Gastrocnemius medialis (tissue), 4 donors: ENCODE measurements at regions not wholly inside any gene's neighbourhood (a gene's known extent, or its start where the extent isn't known, plus 50 kb on each side); places are given as distances from the start of the nearest gene placed in this dataset.

Source experiments
- ATAC-seq, 2 donors: fragments of 150-250 bp; one replicate each; pipeline ENCODE4 v1.9.1; 2016
- DNase-seq, 2 donors: peaks; one replicate each; pipeline ENCODE4 v3.0.0-alpha.2; 2019
- H3K27ac ChIP-seq, 4 donors: fragments of 200-600 bp; sonication (generic); 1 replicate in 1 of 4; 2 replicates in 3 of 4; pipeline ENCODE4 v1.5.1; 2016 to 2018; ENCODE audit warnings: mild to moderate bottlenecking in 2 of 4, moderate library complexity in 1 of 4
- H3K27me3 ChIP-seq, 3 donors: fragments of 200-600 bp; sonication (generic) in 2 of 3; 1 replicate in 1 of 3; 2 replicates in 2 of 3; pipeline versions ENCODE4 v1.5.1 to v1.6.0; 2016 to 2019; ENCODE audit warnings: mild to moderate bottlenecking in 1 of 3, moderate library complexity in 1 of 3
- H3K36me3 ChIP-seq, 2 donors: fragments of 200-600 bp; sonication (generic) in 1 of 2; one replicate each; pipeline ENCODE4 v1.5.1; 2017 to 2018
- H3K4me1 ChIP-seq, 2 donors: fragments of 200-600 bp; sonication (generic) in 1 of 2; one replicate each; pipeline ENCODE4 v1.5.1; 2016 to 2017; ENCODE audit warnings: mild to moderate bottlenecking in 2 of 2
- H3K4me3 ChIP-seq, 4 donors: fragments of 200-600 bp; sonication (generic) in 3 of 4; 1 replicate in 1 of 4; 2 replicates in 3 of 4; pipeline ENCODE4 v1.5.1; 2016 to 2019; ENCODE audit warnings: mild to moderate bottlenecking in 2 of 4
- H3K9me3 ChIP-seq, 3 donors: fragments of 200-600 bp; sonication (generic) in 2 of 3; 1 replicate in 1 of 3; 2 replicates in 2 of 3; pipeline ENCODE4 v1.5.1; 2016 to 2019
- POLR2A ChIP-seq, 2 donors: fragments of 450-650 bp; IDR thresholded peaks; one replicate each; pipeline ENCODE4 v1.6.1; 2017; ENCODE audit warnings: antibody characterized with exemption in 2 of 2, mild to moderate bottlenecking in 2 of 2, moderate library complexity in 2 of 2
- in situ Hi-C, 4 donors: fragments of 200-750 bp; cut with MboI; loops; one replicate each; pipeline versions ENCODE4 v1.15.0 to v1.8.0; 2017; ENCODE audit warnings: low sequenced_read_pairs in 4 of 4
- intact Hi-C: fragments of 100-400 bp; cut with DNase I; formaldehyde crosslinking; loops from one replicate; pipeline ENCODE4 v1.15.1; 2023; ENCODE audit warnings: low total_unique reads
- TF ChIP-seq, protein P1 (sequence below), 5 experiments: fragments of 450-650 bp in 3 of 5; fragments of 200-600 bp in 2 of 5; sonication (generic) in 2 of 5; IDR thresholded peaks in 4 of 5; conservative IDR thresholded peaks in 1 of 5; 1 replicate in 4 of 5; 2 replicates in 1 of 5; pipeline ENCODE4 v1.5.1; 2016 to 2019; ENCODE audit warnings: antibody characterized with exemption in 5 of 5, mild to moderate bottlenecking in 3 of 5, moderate library complexity in 3 of 5

DNA sequence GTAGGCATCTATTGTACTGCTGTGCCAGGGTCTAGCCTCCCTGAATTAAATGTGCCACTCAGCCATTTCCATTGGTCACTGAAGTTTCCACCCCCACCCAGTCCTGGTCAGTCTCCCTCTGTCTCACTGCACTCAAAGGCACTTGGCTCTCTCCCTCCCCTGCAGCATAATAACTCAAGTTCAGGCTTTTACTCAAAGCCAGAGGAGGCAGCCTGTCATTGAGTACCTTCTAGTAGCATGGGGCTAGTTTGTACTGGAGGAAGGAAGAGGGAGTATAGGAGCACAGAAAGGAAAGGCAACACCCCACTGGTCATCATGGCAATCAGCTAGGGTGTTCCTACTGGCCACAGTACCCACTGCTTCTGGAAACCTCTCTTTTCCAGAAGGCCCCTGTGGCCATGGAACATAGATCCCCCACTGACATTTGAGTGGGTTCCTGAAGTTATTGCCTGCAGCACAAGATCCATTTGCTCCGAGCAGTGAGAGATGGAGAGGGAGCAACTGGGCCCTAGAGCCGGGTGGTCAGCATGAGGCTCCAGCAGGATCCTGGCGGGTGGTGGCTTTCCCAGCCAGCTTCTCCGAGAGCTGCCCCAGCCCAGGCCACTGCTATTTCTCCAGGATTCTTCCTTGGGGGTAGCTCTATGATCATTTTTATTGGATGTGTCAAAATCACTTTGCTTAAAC, 89.9 kb upstream of the CPEB4 start:
- Histone ChIP-seq H3K27me3 (no peaks in the 10 kb centered on the region), H3K4me3 (no peak overlapping the region), H3K4me1 (no peaks in the 10 kb centered on the region), H3K36me3 (no peaks in the 10 kb centered on the region), H3K27ac (no peak overlapping the region), H3K9me3 (no peaks in the 10 kb centered on the region)
- TF ChIP-seq, protein P1, sequence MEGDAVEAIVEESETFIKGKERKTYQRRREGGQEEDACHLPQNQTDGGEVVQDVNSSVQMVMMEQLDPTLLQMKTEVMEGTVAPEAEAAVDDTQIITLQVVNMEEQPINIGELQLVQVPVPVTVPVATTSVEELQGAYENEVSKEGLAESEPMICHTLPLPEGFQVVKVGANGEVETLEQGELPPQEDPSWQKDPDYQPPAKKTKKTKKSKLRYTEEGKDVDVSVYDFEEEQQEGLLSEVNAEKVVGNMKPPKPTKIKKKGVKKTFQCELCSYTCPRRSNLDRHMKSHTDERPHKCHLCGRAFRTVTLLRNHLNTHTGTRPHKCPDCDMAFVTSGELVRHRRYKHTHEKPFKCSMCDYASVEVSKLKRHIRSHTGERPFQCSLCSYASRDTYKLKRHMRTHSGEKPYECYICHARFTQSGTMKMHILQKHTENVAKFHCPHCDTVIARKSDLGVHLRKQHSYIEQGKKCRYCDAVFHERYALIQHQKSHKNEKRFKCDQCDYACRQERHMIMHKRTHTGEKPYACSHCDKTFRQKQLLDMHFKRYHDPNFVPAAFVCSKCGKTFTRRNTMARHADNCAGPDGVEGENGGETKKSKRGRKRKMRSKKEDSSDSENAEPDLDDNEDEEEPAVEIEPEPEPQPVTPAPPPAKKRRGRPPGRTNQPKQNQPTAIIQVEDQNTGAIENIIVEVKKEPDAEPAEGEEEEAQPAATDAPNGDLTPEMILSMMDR (IDR thresholded peaks at IDR 0.05 in 4 of 5, conservative IDR thresholded peaks at IDR 0.05 in 1 of 5): no peak
- TF ChIP-seq POLR2A (IDR thresholded peaks at IDR 0.05): no peak
- ATAC-seq: no peak
- DNase-seq: no peak
- in situ Hi-C loops: no loop called here
- intact Hi-C loops: no loop called here

GRCh38 chr5:173800340-173800739, 87.8 kb upstream of the CPEB4 start:
- Histone ChIP-seq H3K27ac (no peak overlapping the region), H3K9me3 (no peaks in the 10 kb centered on the region), H3K4me3 (no peak overlapping the region), H3K4me1 (no peaks in the 10 kb centered on the region), H3K36me3 (no peaks in the 10 kb centered on the region), H3K27me3 (no peaks in the 10 kb centered on the region)
- TF ChIP-seq POLR2A (IDR thresholded peaks at IDR 0.05): no peak
- TF ChIP-seq, protein P1 (IDR thresholded peaks at IDR 0.05 in 4 of 5, conservative IDR thresholded peaks at IDR 0.05 in 1 of 5): no peak
- intact Hi-C loops (no loop called here), in situ Hi-C loops (no loop called here)
- no peak for ATAC-seq
- no peak for DNase-seq

- no peak overlapping the region for H3K27ac ChIP-seq
- DNase-seq (no peak), ATAC-seq (no peak)
- no peaks in the 10 kb centered on the region for H3K27me3 ChIP-seq
- in situ Hi-C loops: no loop called here
- H3K36me3 ChIP-seq: no peaks in the 10 kb centered on the region
- no peaks in the 10 kb centered on the region for H3K9me3 ChIP-seq
- TF ChIP-seq, protein P1 (IDR thresholded peaks at IDR 0.05 in 4 of 5, conservative IDR thresholded peaks at IDR 0.05 in 1 of 5): no peak
- TF ChIP-seq POLR2A (IDR thresholded peaks at IDR 0.05): no peak
- no peak overlapping the region for H3K4me3 ChIP-seq
- H3K4me1 ChIP-seq: no peaks in the 10 kb centered on the region
- intact Hi-C loops: no loop called here
Observed at GRCh38 chr5:173801006-173801405, 87.1 kb upstream of the CPEB4 start.

DNA sequence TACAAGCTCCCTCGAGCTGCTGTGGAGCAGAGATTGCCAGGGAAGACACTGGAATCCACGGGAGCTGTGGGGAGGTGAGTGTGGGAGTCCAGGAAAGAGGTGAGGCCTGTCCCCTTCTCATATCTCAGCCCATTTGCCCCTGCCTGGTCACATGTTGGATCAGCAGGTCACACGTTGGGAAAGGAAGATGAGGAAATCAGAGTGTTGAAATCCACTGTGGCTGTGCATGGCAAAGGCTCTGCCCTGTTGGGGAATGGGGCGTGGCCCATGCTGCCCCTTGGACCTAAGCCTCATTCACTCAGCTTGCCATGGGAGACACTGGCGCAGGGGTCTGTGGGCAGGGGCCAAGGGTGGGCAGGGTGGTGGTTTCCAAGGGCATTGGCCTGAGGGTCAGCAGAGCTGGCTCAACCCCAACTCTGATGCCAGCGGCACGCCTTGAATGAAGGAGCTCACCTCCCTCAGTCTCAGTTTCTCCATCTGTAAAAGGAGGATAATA, 85.4 kb upstream of the CPEB4 start:
- H3K27ac ChIP-seq: no peak overlapping the region
- DNase-seq: peak; percentile 35 to 81
- no peaks in the 10 kb centered on the region for H3K36me3 ChIP-seq
- intact Hi-C loops (no loop called here), in situ Hi-C loops (no loop called here)
- H3K4me1 ChIP-seq: no peaks in the 10 kb centered on the region
- no peaks in the 10 kb centered on the region for H3K9me3 ChIP-seq
- peak; percentile 83 to 94 for ATAC-seq
- H3K27me3 ChIP-seq: no peaks in the 10 kb centered on the region
- no peak overlapping the region for H3K4me3 ChIP-seq
- TF ChIP-seq, protein P1 (IDR thresholded peaks at IDR 0.05 in 4 of 5, conservative IDR thresholded peaks at IDR 0.05 in 1 of 5): no peak
- TF ChIP-seq POLR2A (IDR thresholded peaks at IDR 0.05): no peak

DNA sequence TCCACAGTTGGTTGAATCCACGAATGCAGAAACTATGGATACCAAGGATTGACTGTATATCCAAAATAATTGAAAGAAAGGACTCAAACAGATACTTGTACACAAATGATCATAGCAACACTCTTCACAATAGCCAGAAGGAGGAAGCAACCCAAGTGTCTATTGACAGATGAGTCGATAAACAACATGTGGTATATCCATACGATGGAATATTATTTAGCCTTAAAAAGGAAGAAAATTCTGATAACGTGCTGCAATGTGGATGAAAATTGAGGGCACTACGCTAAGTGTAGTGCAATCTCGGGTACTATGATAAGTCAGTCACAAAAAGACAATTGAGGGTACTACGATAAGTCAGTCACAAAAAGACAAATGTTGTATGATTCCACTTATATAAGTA, 83.6 kb upstream of the CPEB4 start:
- H3K36me3 ChIP-seq: no peaks in the 10 kb centered on the region
- DNase-seq: no peak
- no peak overlapping the region for H3K4me3 ChIP-seq
- H3K9me3 ChIP-seq: no peaks in the 10 kb centered on the region
- no peak overlapping the region for H3K27ac ChIP-seq
- no peak for ATAC-seq
- intact Hi-C loops (no loop called here), in situ Hi-C loops (no loop called here)
- H3K27me3 ChIP-seq: no peaks in the 10 kb centered on the region
- no peak for TF ChIP-seq POLR2A (IDR thresholded peaks at IDR 0.05)
- TF ChIP-seq, protein P1 (IDR thresholded peaks at IDR 0.05 in 4 of 5, conservative IDR thresholded peaks at IDR 0.05 in 1 of 5): no peak
- no peaks in the 10 kb centered on the region for H3K4me1 ChIP-seq
